Skin of body (tissue), 1 donor: ENCODE measurements at regions not wholly inside any gene's neighbourhood (a gene's known extent, or its start where the extent isn't known, plus 50 kb on each side); places are given as distances from the start of the nearest gene placed in this dataset.

Experiments
- DNase-seq: peaks from one replicate; lab custom pipeline; 2025; lab: John Stamatoyannopoulos, UW

DNA sequence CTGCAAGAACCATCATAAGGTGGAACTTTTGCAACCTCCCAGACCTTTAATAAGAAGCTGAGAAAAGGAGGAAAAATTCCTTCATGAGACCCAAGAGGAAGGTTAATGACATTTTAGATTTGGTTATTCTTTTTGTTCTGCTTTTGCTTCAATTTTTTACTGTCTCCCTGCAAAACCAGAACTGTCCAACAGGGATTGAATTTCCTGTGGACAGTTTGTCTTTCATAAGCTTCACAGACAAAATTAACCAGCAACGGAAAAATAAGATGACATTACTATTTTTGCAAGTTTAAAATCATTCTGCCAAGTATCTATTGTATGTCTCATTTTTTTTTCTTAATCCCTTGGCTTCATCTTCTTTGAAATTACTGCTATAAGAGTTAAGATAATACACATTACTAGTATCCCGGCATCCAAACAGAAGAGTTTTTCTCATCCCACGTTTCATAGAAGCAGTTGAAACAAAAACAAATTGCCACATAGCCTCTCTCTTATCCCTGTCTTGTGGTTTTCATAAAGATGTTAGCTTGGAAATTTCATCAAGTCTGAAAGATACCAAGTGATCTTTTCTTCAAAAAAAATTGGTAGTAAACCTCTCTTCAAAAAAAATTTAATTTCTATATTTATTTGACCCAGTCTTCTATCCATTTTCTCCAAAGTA lies 465.3 kb upstream of the PTBP2 start:
- DNase-seq, result no peak

DNA sequence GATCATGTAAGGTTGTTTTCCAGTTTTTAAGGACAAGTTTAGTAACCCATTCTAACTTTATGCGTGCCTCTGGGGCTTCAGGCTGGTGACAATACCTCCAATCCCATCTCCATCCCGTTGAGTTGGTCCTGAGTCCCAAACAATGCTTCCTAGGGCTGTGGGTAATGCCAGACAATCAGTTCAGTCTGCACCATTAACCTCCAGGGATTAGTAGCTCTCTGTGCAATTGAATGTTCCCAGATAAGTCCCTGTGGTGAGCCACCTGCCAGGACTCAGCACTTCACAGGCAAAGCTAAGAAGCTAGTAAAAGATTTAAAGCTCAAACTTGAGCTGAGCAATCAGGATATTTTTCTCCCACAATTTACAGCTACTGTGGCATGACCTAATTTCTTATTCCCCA lies 462.2 kb upstream of the PTBP2 start:
- no peak for DNase-seq

GRCh38 chr1:96281491-96281890 lies 440.1 kb upstream of the PTBP2 start:
- no peak for DNase-seq

DNA sequence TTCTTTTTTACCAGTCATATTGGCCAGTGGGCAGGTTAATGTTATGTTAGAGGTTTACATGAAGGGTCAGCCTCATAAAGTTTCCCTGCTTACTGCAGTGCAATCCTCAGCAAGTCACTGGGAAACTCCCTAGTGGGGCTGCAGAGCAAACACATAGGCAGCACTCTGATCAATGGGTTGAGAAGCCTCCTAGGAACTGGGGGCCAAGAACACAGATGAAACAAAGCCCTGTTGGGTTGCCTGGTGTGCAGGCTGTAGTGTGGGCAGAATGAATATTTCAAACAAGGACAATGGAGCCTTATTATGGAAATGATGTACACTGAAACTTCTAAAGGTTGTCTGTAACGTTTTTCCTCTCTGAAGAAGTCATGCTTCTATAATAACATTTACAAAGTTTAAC lies 431.6 kb upstream of the PTBP2 start:
- DNase-seq, result no peak

- no peak for DNase-seq
Measured at GRCh38 chr1:96290801-96291200, 430.8 kb upstream of the PTBP2 start.

GRCh38 chr1:96291468-96291867 lies 430.1 kb upstream of the PTBP2 start:
- DNase-seq, result no peak

DNA sequence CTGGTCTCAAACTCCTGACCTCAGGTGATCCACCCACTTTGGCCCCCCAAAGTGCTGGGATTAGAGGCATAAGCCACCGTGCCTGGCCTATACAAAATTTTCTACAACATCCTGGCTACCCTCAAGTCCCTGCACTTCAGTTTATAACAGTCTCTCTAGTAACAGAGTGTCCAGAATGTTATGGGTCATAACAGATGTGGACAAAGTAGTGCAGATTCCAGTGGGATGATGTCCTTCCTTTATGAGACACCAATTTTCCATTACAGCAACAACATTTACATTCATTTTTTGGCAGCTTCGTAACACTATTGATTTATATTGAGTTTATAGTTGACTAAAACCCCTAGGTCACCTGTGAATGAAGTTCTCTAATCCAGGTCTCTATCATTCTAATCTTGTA lies 429.4 kb upstream of the PTBP2 start:
- DNase-seq, result no peak

GRCh38 chr1:96296991-96297390 lies 424.6 kb upstream of the PTBP2 start:
- no peak for DNase-seq

GRCh38 chr1:96306809-96307560 lies 414.6 kb upstream of the PTBP2 start:
- no peak for DNase-seq

DNA sequence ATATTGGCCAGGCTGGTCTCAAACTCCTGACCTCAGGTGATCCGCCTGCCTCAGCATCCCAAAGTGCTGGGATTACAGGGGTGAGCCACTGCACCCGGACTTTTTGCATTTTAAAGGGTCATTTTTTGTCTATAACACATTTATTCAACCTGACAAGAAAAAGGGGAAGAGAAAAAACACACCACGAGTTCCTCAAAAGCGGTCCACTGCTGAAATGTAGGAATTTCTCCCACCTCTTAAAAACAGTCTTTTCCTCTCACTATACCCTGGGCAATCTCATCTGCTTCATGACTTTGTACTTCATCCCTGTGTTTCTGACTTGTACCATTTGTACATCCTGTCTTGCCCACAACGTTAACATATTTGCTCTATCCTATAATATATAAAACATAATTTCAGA lies 413.3 kb upstream of the PTBP2 start:
- DNase-seq, result no peak

DNA sequence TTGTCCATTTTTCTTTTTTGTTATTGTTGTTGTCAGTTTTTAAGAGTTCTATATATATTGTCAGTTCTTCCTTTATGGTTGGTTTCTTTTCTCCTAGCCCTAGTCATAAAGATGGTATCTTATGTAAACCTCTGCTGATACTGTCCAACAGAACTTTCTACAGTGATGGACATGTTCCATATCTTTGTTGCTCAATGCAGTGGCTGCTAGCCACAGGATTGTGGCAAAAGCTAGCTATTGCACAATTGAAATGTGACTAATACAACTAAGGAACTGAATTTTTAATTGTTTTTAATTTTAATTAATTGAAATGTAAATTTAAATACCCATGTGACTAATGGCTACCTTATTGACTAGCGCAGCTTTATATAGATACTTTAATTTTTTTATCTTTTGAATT lies 411.8 kb upstream of the PTBP2 start:
- no peak for DNase-seq

GRCh38 chr1:96313216-96313615 lies 408.4 kb upstream of the PTBP2 start:
- DNase-seq, result no peak

DNA sequence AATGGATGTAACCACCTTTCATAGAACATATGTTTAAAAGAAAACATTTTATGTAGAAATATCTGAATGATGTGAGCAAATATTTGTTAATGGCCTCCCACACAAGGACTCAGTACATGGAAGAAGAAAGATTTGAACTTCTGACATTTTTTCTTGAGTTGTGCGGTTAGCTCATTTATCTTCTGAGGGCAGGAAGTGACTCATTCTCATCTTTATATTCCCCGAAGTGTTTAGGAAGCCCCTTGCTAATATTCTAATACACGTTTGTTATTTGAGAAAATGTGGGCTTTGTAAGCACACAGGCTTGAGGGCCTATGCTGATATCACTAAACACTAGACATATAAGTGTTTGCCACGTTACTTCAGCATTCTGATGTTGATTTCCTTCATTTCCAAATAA lies 392.5 kb upstream of the PTBP2 start:
- no peak for DNase-seq

DNA sequence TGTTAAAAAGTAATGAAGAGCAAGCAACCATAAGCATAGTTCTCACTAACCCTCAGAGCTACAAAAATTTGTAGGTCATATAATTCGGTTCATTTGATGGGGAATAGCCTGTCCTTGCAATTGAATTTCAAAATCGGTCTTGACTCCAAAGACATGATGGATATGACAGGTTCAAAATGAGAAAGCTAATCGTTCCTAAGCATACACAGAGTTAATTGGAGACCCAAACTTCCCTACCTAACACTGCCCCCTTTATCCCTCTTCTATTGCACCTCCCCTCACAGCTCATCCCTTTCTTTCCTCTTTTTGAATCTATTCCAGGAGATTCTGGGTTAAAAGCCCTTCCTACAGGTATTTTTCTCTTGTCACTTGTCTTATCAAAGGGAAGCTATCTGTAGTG lies 390.0 kb upstream of the PTBP2 start:
- no peak for DNase-seq

DNA sequence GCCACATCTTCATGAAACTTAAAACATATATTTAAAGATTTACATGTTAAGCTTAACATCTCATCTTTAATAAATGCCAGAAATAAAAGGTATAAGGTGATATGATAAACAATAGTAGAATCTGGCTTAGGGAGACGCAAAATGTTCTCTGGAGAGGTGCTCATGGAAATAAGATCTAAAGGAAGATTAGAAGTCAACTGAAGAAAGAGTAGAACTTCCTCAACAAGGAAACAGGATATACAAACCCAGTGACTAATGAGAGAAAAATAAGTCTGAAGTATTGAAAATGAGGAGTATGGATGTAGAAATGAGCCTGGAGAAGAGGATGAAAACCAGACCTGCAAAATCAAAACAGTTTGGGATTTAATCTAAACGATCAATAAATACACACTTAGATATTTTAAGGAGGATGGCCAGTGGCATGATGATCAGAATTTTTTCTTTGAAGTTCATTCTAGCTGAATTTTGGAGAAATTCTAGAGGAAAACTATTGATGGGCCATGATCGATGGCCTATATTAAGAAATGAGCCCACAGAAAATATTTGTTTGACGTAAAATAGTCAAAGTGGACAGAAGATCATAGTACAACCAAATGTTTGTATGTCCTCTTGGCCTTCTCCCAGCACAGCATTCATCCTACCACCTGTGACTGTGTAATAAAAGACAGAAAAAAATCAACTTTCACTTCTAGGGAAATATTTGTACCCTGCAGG lies 387.9 kb upstream of the PTBP2 start:
- no peak for DNase-seq

GRCh38 chr1:96334236-96334557 lies 387.4 kb upstream of the PTBP2 start:
- DNase-seq, result no peak

- DNase-seq, result no peak
Measured at GRCh38 chr1:96338622-96339021, 383.0 kb upstream of the PTBP2 start.

- DNase-seq, result no peak
Measured at GRCh38 chr1:96340686-96341085, 380.9 kb upstream of the PTBP2 start.

DNA sequence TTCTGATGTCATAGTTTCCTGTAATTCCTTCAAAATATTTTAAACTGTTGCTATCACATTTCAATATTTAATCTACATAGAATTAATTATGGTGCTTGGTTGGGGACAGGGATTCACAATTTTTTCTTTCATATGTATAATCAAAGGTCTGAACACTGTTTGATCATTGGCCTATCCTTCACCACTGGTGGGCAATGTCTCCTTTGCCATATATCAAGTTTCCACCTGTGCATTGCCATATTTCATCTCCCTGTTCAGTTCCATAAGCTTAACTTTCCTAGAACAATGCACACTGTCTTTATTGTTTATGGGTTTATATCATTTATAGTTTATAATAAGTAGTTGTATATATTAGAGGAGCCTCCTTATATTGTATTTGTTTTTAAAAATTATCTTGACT lies 374.9 kb upstream of the PTBP2 start:
- DNase-seq, result no peak

- DNase-seq, result no peak
Measured at GRCh38 chr1:96349896-96350295, 371.7 kb upstream of the PTBP2 start.

DNA sequence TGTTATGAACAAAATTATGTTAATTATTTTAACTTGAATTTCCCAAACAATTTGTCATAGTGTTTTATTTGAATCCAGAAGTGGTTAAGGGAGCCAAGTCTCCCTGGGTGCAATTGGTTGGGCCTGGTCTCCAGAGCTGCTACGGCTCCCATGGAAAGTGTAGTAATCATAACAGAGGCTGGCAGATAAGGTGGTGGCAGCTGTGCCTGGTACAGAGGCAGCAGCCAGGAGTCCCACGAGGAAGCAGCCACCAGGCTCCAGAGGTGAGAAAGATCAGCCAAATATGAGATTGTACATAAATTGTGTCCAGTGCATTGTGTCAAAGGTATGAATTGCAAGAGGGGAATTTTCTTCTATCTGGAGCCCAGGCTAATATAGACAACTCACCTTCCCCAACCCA lies 368.9 kb upstream of the PTBP2 start:
- DNase-seq, result no peak

- DNase-seq, result no peak
Measured at GRCh38 chr1:96355521-96355920, 366.1 kb upstream of the PTBP2 start.

GRCh38 chr1:96355961-96356360 lies 365.6 kb upstream of the PTBP2 start:
- DNase-seq, result no peak
